HG02571 (cell line): ENCODE measurements at regions not wholly inside any gene's neighbourhood (a gene's known extent, or its start where the extent isn't known, plus 50 kb on each side); places are given as distances from the start of the nearest gene placed in this dataset.
"Not testable (repeated sequence)": the region's sequence is repeated elsewhere in the genome, so short reads cannot be mapped to it uniquely, and the experiment has no call there.

ENCODE experiments used
- ATAC-seq: cut with Tn5 transposase; IDR thresholded peaks from one replicate; pipeline ENCODE4 v1.9.1; 2021; ENCODE audit warnings: mild to moderate bottlenecking, moderate library complexity; ENCODE audit not compliant: unreplicated experiment

- no peak for ATAC-seq
Observed at GRCh38 chr5:174532455-174533453, 191.6 kb upstream of the MSX2 start.

DNA sequence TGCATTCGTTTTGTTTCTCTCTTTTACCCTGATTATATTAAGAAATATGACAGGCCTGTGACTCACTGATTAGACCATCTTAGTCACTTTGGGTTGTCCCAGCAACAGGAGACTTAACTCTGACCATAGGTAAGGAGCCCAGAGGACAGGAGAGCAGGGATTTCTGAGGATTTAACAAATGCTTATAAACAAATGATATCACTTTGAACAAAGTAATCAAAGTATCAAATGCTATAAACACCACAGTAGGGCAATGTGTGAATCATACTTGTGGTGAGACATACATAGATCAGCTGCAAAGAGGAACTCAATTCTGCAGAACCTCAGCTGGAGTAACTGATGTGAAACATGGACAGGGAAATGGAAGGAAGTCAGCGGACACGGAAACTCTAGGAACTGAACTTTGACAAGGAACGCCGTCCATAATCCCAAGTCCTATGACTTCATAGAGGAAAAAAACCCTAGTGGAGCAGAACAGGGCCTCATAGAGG, 190.6 kb upstream of the MSX2 start:
- no peak for ATAC-seq

- no peak for ATAC-seq
Observed at GRCh38 chr5:174535669-174536068, 188.7 kb upstream of the MSX2 start.

DNA sequence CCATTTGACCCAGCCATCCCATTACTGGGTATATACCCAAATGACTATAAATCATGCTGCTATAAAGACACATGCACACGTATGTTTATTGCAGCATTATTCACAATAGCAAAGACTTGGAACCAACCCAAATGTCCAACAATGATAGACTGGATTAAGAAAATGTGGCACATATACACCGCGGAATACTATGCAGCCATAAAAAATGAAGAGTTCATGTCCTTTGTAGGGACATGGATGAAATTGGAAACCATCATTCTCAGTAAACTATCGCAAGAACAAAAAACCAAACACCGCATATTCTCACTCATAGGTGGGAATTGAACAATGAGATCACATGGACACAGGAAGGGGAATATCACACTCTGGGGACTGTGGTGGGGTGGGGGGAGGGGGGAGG, 184.6 kb upstream of the MSX2 start:
- ATAC-seq = not testable (repeated sequence)

GRCh38 chr5:174542037-174542436, 182.3 kb upstream of the MSX2 start:
- no peak for ATAC-seq

- no peak for ATAC-seq
Observed at GRCh38 chr5:174542471-174542870, 181.9 kb upstream of the MSX2 start.

DNA sequence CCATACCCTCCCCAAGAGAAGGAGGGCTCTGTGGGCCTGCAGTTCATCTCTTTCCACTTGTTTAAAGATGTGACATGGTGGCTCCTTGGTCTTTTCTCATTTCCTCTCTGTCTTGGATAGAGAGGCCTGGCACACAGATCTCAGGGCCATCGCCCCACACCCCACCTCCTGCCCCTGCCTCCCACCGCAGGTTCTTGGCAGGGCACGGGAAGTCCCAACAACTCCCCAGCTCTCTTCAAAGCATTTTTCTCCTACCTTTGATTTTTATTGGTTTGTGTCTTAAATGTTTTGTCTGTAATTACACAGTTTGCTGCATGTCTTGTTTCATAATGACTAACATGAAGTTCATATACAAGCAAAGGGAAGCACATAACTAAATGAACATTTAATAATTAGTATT, 178.5 kb upstream of the MSX2 start:
- ATAC-seq = no peak

- ATAC-seq = no peak
Observed at GRCh38 chr5:174547814-174548213, 176.6 kb upstream of the MSX2 start.

- ATAC-seq = no peak
Observed at GRCh38 chr5:174549254-174549653, 175.1 kb upstream of the MSX2 start.

GRCh38 chr5:174550026-174550425, 174.4 kb upstream of the MSX2 start:
- ATAC-seq = no peak

DNA sequence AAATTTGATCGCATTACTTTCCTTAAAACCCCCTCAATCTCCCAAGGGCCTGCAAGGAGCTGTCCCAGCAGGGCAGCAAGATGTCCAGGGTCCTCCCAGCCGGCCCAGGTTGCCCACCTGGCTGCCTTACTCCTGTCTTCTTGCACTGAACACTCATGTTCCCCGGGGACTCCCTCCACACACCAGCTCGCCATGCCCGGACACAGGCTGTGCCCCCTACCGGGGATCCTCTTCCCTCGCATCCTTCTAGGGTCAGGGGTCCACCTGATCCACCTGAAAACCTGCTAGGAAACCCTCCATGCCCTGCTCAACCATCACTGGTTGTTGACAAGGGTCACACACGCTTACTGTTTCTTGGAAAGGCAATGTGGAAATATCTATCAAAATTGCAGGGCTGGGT, 172.0 kb upstream of the MSX2 start:
- no peak for ATAC-seq

GRCh38 chr5:174553556-174553955, 170.8 kb upstream of the MSX2 start:
- no peak for ATAC-seq

DNA sequence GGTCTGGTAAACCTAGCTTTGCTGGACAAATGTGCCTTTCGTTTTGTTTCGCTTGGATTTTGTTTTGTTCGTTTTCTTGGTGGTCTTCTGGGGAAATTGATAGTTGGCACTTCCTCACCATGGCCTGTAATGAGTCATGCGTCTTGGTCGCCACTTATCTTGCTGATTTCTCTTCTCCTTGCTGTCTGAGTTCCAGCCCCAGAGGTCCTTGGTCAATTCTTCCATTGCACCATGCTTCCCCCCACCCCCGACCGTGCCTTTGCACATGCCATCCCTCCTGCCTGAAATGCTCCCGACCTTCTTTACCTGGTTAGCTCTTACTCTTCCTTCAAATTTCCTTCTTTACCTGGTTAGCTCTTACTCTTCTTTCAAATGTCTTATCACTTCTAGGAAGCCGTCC, 168.7 kb upstream of the MSX2 start:
- no peak for ATAC-seq

GRCh38 chr5:174556756-174557155, 167.6 kb upstream of the MSX2 start:
- ATAC-seq = no peak

DNA sequence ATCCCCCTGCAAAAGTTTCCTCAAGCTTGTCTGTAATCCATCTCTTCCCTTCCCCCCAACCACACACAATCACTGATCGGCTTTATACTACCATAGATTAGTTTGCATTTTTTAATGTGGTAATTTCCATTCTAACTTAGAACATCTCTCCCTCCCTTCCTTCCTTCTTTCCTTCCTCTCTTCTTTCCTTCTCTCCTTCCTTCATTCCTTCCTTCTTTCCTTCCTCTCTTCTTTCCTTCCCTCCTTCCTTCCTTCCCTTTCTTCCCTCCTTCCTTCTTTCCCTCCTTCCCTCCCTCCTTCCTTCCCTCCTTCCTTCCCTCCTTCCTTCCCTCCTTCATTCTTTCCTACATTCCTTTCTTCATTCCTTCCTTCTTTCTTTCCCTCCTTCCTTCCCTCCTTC, 166.2 kb upstream of the MSX2 start:
- ATAC-seq = no peak

- no peak for ATAC-seq
Observed at GRCh38 chr5:174559141-174559540, 165.2 kb upstream of the MSX2 start.

DNA sequence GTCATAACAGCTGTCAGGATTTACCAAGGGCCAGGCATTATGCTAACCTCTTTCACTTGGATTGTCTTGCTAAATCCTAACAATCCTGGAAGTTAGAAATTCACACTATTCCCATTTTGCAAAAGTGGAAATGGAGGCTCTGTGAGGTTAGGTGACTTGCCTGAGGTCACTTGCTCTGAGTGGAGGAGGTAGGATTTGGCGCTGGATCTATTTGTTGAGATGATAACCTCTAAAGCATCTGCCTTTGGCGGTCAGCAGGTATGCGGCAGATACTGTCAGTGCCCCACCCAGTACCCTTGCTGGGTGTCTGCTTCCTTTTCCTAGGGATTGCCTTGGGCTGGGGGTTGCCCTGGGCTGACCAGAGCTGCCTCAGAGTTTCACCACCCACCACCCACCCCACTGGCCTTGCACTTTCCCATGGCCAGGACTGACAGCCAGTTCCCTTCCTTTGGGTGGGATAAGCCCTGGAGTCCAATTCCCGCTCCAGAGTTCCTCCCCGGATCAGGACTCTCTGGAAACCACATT, 164.8 kb upstream of the MSX2 start:
- no peak for ATAC-seq

DNA sequence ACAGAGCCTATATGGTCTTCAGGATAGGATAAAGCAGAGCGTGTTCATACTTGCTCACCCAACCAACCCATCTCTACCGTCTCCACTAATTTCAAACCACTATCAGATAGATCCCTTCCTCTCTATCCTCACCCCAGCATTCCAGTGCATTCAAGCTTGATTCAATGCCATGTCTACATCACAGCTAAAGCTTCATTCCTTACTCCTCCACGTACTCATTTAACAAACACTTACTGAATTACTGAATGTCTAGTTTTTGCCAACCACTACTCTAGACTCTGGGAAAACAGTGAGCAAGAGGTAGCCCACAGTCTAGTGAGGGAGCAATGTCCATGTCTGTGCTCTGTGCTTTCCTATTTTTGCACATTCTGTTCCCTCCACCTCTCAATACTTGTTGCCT, 163.5 kb upstream of the MSX2 start:
- no peak for ATAC-seq

- ATAC-seq = not testable (repeated sequence)
Observed at GRCh38 chr5:174563040-174563439, 161.3 kb upstream of the MSX2 start.

DNA sequence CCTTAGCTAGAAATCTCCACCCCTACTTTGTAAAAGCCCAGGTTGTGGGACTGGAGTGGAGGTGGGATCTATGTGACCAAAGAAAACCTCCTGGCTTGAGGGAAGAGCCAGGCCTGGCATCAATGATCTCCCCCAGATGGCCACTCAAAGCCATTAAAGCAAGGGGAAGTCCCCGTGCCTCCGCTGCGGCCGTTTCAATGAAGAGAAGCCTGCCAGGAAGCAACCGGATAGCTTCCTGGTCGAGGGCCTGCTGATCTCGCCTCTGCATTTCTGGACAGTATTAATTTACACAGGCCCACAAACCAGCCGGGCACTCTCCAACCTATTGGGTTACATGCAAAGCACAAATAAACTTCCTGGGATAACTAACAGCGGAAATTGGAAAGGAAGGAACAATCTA, 160.5 kb upstream of the MSX2 start:
- ATAC-seq = no peak

DNA sequence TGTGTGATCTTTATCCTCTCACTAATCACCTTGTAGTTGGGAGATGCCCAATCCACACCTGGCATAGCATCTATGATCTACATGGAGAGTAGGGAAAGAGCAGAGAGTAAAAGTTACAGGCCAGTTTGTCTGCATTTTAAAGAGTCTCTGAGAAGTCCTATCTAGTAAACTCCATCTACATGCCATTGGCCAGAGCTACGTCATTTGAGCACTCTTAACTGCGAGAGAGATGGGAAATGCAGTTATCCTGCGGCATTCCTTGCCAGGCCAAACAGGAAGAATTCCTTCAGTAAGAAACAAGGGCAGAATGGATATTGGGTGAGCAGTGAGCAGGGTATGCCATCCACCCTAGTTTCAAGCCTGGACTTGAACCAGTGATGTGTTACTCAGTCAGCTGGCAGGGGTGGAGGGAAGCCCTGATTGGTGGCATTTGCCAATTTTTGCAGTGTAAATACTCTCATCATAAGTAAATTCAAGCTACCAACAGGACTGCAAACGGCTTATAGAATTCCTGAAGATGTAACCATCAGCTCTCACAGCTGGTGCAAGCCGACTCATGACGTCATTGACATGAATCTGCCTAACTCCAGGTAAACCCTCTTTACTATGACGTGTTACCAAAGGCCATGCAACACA, 156.8 kb upstream of the MSX2 start:
- ATAC-seq = no peak

DNA sequence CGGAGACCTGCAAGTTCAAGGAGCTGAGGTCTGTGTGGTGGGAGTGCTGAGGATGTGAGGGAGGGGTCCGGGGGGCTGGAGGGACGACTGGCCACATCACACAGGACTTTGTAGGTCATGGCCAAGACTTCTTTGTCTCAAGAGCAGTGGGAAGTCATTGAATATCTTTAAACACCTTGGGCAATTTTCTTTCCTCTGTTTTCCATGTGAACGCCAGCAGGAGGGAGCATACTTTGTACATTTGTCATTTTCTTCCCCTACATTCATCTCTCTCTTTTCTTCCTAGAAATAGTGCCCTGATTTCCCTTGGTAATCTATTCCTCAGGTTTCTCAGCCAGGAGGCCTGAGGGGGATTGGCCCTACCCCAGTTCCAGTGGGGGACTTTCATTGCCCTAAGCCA, 153.7 kb upstream of the MSX2 start:
- ATAC-seq = no peak
